Hepatocyte (in vitro differentiated cells): ENCODE measurements at regions not wholly inside any gene's neighbourhood (a gene's known extent, or its start where the extent isn't known, plus 50 kb on each side); places are given as distances from the start of the nearest gene placed in this dataset.

ENCODE experiments used
- DNase-seq: peaks from one replicate; pipeline ENCODE4 v3.0.0-alpha.2; 2016; ENCODE audit warnings: low spot score
- H2AFZ ChIP-seq: fragments of 200-600 bp; sonication (generic); 2 replicates; pipeline ENCODE4 v1.6.0; 2016; ENCODE audit warnings: antibody characterized with exemption, mild to moderate bottlenecking
- H3K27ac ChIP-seq: fragments of 200-600 bp; sonication (generic); 2 replicates; pipeline ENCODE4 v1.5.1; 2016; ENCODE audit warnings: mild to moderate bottlenecking
- H3K27me3 ChIP-seq: fragments of 200-600 bp; sonication (generic); 2 replicates; pipeline ENCODE4 v1.6.1; 2016
- H3K36me3 ChIP-seq: fragments of 200-600 bp; sonication (generic); replicated peaks from 2 replicates; pipeline ENCODE4 v1.5.1; 2016; ENCODE audit warnings: low read depth; ENCODE audit not compliant: insufficient read depth
- H3K4me1 ChIP-seq: fragments of 200-600 bp; sonication (generic); 2 replicates; pipeline ENCODE4 v1.5.1; 2016; ENCODE audit warnings: mild to moderate bottlenecking, moderate library complexity; ENCODE audit not compliant: insufficient read depth
- H3K4me2 ChIP-seq: fragments of 200-600 bp; sonication (generic); 2 replicates; pipeline ENCODE4 v1.6.0; 2016
- H3K4me3 ChIP-seq: fragments of 200-600 bp; sonication (generic); 2 replicates; pipeline ENCODE4 v1.5.1; 2016; ENCODE audit warnings: mild to moderate bottlenecking
- H3K79me2 ChIP-seq: fragments of 200-600 bp; sonication (generic); 2 replicates; pipeline ENCODE4 v1.6.0; 2017; ENCODE audit warnings: mild to moderate bottlenecking
- H3K9me2 ChIP-seq: fragments of 200-600 bp; sonication (generic); replicated peaks from 2 replicates; pipeline ENCODE4 v1.6.0; 2017; ENCODE audit warnings: mild to moderate bottlenecking; ENCODE audit not compliant: insufficient read depth
- H3K9me3 ChIP-seq: fragments of 200-600 bp; sonication (generic); 2 replicates; pipeline ENCODE4 v1.5.1; 2016; ENCODE audit warnings: low read depth, mild to moderate bottlenecking
- H4K20me1 ChIP-seq: fragments of 200-600 bp; sonication (generic); 2 replicates; pipeline ENCODE4 v1.6.0; 2016; ENCODE audit warnings: mild to moderate bottlenecking; ENCODE audit not compliant: insufficient read depth, poor library complexity, severe bottlenecking
- CTCF ChIP-seq: fragments of 200-600 bp; sonication (generic); IDR thresholded peaks from 2 replicates; pipeline ENCODE4 v1.5.1; 2016; ENCODE audit warnings: antibody characterized with exemption, mild to moderate bottlenecking; ENCODE audit not compliant: poor library complexity
- EZH2 ChIP-seq: fragments of 200-600 bp; sonication (generic); IDR thresholded peaks from 2 replicates; pipeline ENCODE4 v1.6.1; 2016; ENCODE audit warnings: antibody characterized with exemption, mild to moderate bottlenecking, borderline replicate concordance
- EZH2phosphoT487 ChIP-seq: fragments of 200-600 bp; sonication (generic); IDR thresholded peaks from one replicate; pipeline ENCODE4 v1.6.1; 2018; ENCODE audit warnings: antibody characterized with exemption, mild to moderate bottlenecking, low read depth, moderate library complexity; ENCODE audit not compliant: unreplicated experiment, severe bottlenecking
- WGBS: methylation state at CpG from one replicate; pipeline ENCODE4 v1.1.6; 2016; ENCODE audit warnings: low lambda C conversion rate; ENCODE audit errors: missing lambda C conversion rate; 5-methylcytosine and 5-hydroxymethylcytosine counted together

- Histone ChIP-seq H3K79me2 (peaks cover 6% of the 10 kb centered on the region), H3K4me1 (peaks cover 47% of the 10 kb centered on the region), H3K9me3 (no peaks in the 10 kb centered on the region), H3K27ac (peak overlapping the region; percentile 96), H4K20me1 (no peaks in the 10 kb centered on the region), H3K27me3 (no peaks in the 10 kb centered on the region), H3K4me2 (peak overlapping the region; percentile 13), H2AFZ (no peak overlapping the region), H3K4me3 (no peak overlapping the region), H3K36me3 (no peaks in the 10 kb centered on the region), H3K9me2 (no peaks in the 10 kb centered on the region)
- TF ChIP-seq EZH2phosphoT487, result no peak
- no peak for TF ChIP-seq CTCF
- TF ChIP-seq EZH2, result no peak
- 49% methylated on average over 8 of the region's 8 CpGs for WGBS
- peak; percentile 75 for DNase-seq
Observed at GRCh38 chr6:3911614-3912336, 62.6 kb downstream of the FAM50B start.

DNA sequence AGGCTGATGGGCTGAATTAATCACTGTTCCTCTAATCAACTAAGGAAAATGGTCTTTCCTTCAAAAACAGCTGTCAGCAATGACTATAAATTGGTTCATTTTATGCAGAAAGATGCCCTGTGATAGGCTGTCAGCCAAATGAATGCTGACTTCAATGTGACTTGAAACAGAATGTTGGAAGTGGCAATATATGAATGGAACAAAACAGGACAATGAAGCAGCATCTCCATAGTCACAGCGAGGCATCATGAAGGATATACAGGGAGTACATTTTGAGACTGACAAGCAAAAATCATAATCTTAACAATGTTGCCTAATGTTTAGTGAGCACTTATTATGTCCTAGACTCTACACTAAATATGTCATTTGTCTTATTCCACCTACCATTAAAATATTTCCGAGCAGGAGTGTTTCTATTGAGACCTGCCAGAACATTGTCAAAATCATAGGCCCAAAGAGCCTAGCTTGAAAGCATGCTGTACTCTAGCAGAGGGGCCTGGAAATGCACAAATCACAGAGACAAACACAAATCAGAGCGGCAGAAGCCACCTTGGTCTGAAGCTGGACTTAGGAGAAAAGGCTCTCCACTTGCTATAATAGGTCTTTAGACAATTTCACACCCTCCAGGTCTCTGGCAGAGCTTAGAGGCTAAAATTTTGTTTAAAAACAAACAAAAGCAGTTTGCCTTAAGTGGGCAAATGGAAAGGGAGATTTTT lies 63.3 kb downstream of the FAM50B start:
- no peaks in the 10 kb centered on the region for H3K9me2 ChIP-seq
- H2AFZ ChIP-seq, result no peak overlapping the region
- H3K27me3 ChIP-seq, result no peaks in the 10 kb centered on the region
- WGBS, result 74% methylated on average over 3 of the region's 3 CpGs
- peak overlapping the region; percentile 96 for H3K27ac ChIP-seq
- H4K20me1 ChIP-seq, result no peaks in the 10 kb centered on the region
- peaks cover 42% of the 10 kb centered on the region for H3K4me1 ChIP-seq
- H3K9me3 ChIP-seq, result no peaks in the 10 kb centered on the region
- no peak overlapping the region for H3K4me3 ChIP-seq
- peak overlapping the region; percentile 13 for H3K4me2 ChIP-seq
- no peak for TF ChIP-seq CTCF
- TF ChIP-seq EZH2, result no peak
- no peak for TF ChIP-seq EZH2phosphoT487
- H3K36me3 ChIP-seq, result no peaks in the 10 kb centered on the region
- DNase-seq, result no peak
- H3K79me2 ChIP-seq, result peaks cover 6% of the 10 kb centered on the region

DNA sequence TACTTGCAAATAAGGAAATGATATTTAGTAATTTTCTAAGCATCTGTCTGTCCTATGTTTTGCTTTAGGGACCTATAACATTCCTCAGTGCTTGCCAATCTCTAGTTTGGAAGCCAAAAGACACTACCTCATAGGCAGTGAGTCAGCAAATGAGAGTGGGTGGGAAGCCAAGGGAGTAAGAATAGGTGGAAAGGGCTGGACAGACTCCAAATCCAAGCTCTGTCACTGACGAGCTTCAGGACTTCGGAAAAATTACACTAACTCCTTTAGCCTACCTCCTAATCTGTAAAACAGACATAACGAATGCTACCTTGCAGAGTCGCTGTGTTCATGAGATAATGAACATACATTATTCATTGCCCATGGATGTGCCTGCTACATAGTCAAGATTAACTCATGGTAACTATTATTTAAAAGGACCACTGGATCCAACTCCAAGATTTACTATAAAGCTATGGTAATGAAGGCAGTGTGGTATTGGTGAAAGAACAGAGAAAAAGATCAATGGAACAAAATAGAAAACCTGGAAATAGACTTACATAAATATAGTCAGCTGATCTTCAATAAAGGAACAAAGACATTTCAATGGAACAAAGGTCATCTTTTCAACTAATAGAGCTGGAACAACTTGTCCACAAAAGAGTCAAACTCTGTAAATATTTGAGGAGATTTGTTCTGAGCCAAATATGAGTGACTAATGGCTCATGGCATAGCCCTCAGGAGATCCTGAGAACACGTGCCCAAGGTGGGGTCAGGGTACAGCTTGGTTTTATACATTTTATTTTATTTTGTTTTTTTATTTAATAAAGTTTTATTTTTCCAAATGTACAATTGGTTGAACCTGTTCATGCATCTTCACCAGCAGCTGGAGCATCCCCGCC lies 64.1 kb downstream of the FAM50B start:
- H3K9me2 ChIP-seq, result no peaks in the 10 kb centered on the region
- peak; percentile 77 for DNase-seq
- 45% methylated on average over 6 of the region's 6 CpGs for WGBS

More for the DNA sequence above, 64.1 kb downstream of the FAM50B start:
- H3K27ac ChIP-seq, result peak overlapping the region; percentile 96
- TF ChIP-seq CTCF, result no peak
- no peak for TF ChIP-seq EZH2
- TF ChIP-seq EZH2phosphoT487, result no peak
- H4K20me1 ChIP-seq, result no peaks in the 10 kb centered on the region
- peaks cover 6% of the 10 kb centered on the region for H3K79me2 ChIP-seq
- no peaks in the 10 kb centered on the region for H3K9me3 ChIP-seq
- peaks cover 35% of the 10 kb centered on the region for H3K4me1 ChIP-seq
- H3K4me2 ChIP-seq, result peak overlapping the region; percentile 13
- no peaks in the 10 kb centered on the region for H3K36me3 ChIP-seq
- H3K27me3 ChIP-seq, result no peaks in the 10 kb centered on the region
- no peak overlapping the region for H3K4me3 ChIP-seq
- H2AFZ ChIP-seq, result no peak overlapping the region
